SKM-1 (cell line): ENCODE measurements at regions not wholly inside any gene's neighbourhood (a gene's known extent, or its start where the extent isn't known, plus 50 kb on each side); places are given as distances from the start of the nearest gene placed in this dataset.

ENCODE experiments used
- DNase-seq: peaks from one replicate; lab custom pipeline; 2025; ENCODE audit not compliant: unreplicated experiment; lab: John Stamatoyannopoulos, UW

GRCh38 chr11:92651159-92651558, 318.3 kb upstream of the MTNR1B start:
- no peak for DNase-seq

DNA sequence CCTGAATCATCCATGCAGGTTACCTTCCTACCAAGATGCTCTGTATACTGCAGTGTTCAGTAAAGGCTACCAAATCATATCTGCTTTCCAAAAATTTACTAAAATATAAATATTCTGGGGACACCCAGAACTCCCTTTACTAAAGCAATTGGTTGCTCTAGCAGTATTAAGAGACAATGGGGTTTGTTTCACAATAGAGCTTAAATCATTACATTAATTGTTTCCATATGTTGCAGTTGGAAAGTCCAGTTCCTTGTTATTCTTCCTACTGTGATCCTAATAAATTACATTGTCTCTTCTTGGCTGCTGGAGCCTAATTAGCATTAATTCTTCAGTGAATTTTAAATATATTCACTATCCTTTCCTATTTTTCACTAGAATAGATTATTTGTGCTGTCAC, 316.0 kb upstream of the MTNR1B start:
- no peak for DNase-seq

DNA sequence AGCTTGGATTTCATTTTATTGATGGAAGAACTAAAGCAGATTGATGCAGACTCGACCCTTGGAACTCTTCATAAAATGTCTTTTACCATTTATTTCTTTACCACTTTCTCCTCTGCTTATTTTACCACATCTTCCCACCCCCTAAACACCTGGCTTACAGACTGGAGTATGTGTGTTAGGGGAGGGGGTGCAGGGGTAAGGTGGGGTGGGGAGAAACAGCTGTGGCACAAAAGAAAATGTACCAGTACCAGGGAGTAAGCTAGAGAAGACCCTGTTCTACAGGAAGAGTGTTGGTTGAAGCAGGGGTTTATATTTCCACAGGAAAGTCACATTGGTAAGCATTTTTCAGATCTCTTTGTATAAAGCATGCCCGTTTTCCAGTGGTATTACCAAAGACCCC, 312.7 kb upstream of the MTNR1B start:
- DNase-seq, result no peak

- DNase-seq, result no peak
Observed at GRCh38 chr11:92657226-92657625, 312.2 kb upstream of the MTNR1B start.

DNA sequence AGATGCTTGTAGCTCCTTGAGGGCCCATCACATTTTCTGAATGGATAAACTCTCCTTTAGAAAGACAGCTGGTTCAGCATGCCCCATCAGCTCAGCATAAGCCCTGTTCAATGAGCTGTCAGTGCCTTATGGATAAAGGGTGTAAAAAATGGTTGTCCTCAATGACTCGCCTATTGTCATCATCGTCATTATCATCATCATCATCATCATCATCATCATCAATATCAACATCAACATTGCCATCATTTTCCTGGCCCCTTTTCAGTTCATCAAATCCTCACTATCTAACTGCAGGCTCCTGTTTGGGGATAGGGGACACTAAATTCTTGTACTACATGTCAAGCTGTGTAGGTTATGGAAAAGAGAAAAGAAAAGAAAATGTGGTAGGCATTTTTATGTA, 310.7 kb upstream of the MTNR1B start:
- no peak for DNase-seq

DNA sequence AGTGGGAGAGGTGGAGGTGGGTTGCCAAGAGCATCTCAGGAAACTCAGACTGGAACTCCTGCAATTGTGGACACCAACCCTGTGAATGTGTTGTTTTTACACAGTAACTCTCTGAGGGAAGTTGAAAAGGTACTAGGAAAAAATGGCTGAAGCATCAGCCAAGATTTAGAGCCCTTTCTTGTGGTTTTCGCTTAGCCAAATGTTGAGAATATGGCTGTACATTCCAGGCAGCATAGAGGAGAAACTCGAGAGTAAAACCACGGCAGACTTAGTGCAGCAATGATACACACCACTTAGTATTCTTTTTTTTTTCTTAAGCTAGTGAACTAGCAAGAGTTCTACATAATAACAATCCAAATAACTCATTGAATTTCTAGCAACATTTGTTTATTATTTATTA, 309.7 kb upstream of the MTNR1B start:
- no peak for DNase-seq

GRCh38 chr11:92662601-92663360, 306.7 kb upstream of the MTNR1B start:
- DNase-seq, result no peak

- DNase-seq, result no peak
Observed at GRCh38 chr11:92663539-92663938, 305.9 kb upstream of the MTNR1B start.

DNA sequence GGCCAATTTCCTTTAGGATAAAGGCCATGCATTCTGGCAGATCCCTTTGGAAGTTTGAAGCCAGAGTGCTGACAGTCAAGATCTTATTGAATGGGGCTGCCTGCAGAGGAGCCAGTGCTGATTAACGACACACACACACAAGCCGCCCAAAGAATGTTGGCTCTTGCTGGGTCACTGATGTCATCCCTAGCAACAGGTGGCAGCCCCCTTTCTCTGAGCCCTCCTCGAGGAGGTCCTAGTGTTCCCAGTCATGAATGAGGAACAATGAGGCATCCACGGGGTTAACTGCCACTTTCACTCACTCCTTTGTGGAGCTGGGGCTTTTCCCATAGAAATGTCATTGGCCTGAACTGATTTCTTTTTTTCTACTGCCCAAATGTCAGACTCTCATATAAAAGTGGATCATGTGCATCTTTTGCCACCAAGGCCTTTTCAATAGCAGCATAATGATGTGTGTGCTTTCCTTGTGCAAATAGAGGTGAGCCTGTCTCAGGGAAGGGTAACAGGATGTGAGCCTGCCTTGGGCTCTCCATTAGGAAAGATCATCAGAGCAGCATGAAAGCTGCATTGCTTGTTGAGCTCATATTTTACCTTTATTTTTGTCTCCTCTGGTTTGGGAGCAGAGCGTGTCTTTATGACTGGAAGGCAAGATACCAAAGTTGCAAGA, 301.8 kb upstream of the MTNR1B start:
- DNase-seq, result no peak

GRCh38 chr11:92670308-92670890, 299.1 kb upstream of the MTNR1B start:
- DNase-seq, result no peak

DNA sequence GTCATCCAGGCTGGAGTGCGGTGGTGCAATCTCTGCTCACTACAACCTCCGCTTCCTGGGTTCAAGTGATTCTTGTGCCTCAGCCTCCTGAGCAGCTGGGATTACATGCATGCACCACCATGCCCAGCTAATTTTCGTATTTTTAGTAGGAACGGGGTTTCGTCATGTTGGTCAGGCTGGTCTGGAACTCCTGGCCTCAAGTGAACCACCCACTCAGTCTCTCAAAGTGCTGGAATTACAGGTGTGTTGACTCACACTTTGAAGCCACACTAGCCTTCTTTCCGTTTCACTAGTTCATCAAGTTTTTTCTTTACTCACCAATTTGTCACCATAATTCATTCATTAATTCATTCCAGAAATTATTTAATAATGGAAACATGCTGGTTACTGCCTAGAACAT, 298.4 kb upstream of the MTNR1B start:
- no peak for DNase-seq

GRCh38 chr11:92675303-92675702, 294.1 kb upstream of the MTNR1B start:
- no peak for DNase-seq

GRCh38 chr11:92675810-92676209, 293.6 kb upstream of the MTNR1B start:
- no peak for DNase-seq

- DNase-seq, result no peak
Observed at GRCh38 chr11:92678008-92678611, 291.3 kb upstream of the MTNR1B start.

DNA sequence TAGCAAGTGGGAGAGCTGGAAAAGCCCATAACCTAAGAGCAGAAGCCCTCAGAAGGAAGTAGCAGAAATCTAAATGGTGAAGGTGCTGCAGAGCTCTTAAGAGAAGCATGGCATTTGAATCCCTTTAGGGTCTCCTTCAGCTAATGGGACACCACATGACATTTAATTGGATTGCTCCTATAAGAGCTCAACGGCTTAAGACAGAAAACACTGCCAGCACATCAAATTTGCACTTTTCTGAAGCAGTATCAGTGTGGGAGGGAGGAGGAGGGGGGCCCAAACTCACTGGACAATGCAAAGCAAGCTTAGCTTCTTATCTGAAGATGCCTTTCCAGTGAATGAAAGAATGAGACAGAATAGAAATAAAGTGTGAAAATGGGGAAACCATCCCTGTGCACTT, 287.9 kb upstream of the MTNR1B start:
- no peak for DNase-seq

DNA sequence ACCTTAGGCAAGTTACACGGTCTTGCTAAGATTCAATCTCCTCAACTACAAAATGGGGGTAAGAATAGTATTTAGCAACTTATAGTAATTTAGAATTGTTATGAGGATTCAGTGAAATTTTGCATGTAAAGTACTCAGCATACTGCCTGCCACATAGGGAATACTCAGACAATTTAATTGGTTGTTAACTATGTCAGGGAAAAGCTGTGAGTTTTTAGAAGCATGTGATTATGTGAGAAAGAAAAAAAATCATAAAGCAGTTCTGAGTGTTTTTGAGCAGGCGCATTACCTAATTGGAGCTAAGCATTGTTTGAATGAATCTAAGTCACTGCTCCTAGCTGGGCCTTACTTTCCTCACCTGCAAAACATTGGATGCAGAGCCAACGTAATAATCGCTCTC, 287.3 kb upstream of the MTNR1B start:
- DNase-seq, result no peak

- no peak for DNase-seq
Observed at GRCh38 chr11:92682952-92683351, 286.5 kb upstream of the MTNR1B start.

DNA sequence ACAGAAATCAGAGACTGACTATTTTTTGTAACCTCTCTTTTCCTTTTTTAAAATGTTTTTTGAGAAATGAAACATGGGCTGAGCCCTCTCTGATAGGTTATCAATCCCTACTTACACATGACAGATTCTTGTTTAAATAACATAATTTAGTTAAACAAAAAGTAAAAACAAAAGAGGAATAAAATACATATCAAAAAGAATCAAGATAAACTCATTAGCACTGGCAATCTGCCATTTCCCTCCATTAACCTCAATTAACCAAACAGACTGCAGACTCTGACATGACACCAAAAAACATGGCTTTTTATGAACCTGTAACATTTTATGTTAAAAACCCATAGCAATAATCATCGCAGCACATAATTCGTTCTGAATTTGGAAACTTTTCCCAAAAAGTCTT, 284.4 kb upstream of the MTNR1B start:
- no peak for DNase-seq

DNA sequence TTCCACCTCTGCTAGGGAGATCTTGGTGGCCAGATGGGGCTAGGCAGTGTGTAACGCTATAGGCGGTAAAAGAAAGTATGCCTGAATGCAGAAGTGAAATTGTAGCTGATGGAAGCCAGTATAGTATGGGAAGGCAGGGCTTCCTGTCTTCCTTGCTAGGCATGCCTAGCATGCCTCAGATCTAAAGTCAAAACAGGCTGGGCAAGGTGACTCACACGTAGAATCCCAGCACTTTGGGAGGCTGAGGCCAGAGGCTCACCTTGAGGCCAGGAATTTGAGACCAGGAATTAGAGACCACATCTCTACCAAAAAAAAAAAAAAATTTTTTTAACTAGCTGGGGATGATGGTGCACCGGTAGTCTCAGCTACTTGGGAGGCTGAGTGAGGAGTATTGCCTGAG, 281.7 kb upstream of the MTNR1B start:
- DNase-seq, result no peak

- DNase-seq, result no peak
Observed at GRCh38 chr11:92688416-92688815, 281.0 kb upstream of the MTNR1B start.

GRCh38 chr11:92692826-92693546, 276.5 kb upstream of the MTNR1B start:
- DNase-seq, result no peak
